K562 (cell line): ENCODE measurements at regions not wholly inside any gene's neighbourhood (a gene's known extent, or its start where the extent isn't known, plus 50 kb on each side); places are given as distances from the start of the nearest gene placed in this dataset.

ENCODE experiments used
- ATAC-seq: fragments of 200-7000 bp; cut with Tn5 transposase; 3 replicates; pipeline ENCODE4 v1.9.1; 2020; ENCODE audit warnings: moderate library complexity
- BruUV-seq: library from RNA; stranded (reverse); fragments of 400-500 nt; replicated peaks from 2 replicates; lab custom pipeline; 2021; lab: Mats Ljungman, UMichigan
- CTCF ChIA-PET: fragments of 300-600 bp; formaldehyde crosslinking; extraction: SDS; loops from one replicate; lab custom pipeline; 2021; ENCODE audit warnings: low intra/inter-chr PET ratio; lab: Yijun Ruan, JAX
- POLR2A ChIA-PET: fragments of 300-600, 350-650 bp; sonication (Branson Sonifier 250); formaldehyde crosslinking; extraction: SDS; loops from one replicate; lab custom pipeline; 2021; ENCODE audit warnings: antibody characterized with exemption, inconsistent platforms; lab: Yijun Ruan, JAX
- DNase-seq, 4 experiments: peaks; one replicate each; pipeline versions ENCODE4 v3.0.0 to v3.0.0-alpha.2; 2011 to 2018; ENCODE audit warnings: low spot score in 3 of 4, mixed read lengths in 3 of 4; ENCODE audit errors: extremely low read depth in 1 of 4
- FAIRE-seq: peaks from 2 replicates; lab custom pipeline; 2011; peaks lifted over from hg19 to GRCh38; lab: Jason Lieb, UNC
- H2AFZ ChIP-seq: 2 replicates; pipeline ENCODE4 v1.6.0; 2011; ENCODE audit warnings: low read depth, low read length, control low read depth, inconsistent platforms
- H3K27ac ChIP-seq: fragments of 200-600 bp; 3 replicates; pipeline ENCODE4 v1.8.0; 2011; ENCODE audit warnings: low read depth, mild to moderate bottlenecking, control low read depth, inconsistent platforms, low read length, moderate library complexity, mixed read lengths; ENCODE audit errors: extremely low read depth
- H3K27me3 ChIP-seq, 2 experiments: fragments of 300-600 bp in 1 of 2; 2 replicates in 1 of 2; 3 replicates in 1 of 2; pipeline versions ENCODE4 v1.6.0 to v1.8.0; 2011; ENCODE audit warnings: inconsistent platforms in 2 of 2, low read length in 2 of 2, mild to moderate bottlenecking in 1 of 2, mixed read lengths in 1 of 2, moderate library complexity in 1 of 2; ENCODE audit not compliant: control insufficient read depth in 2 of 2, insufficient read depth in 2 of 2
- H3K36me3 ChIP-seq: fragments of 300-600 bp; 3 replicates; pipeline ENCODE4 v1.8.0; 2011; ENCODE audit warnings: mild to moderate bottlenecking, low read length, inconsistent platforms; ENCODE audit not compliant: control insufficient read depth, insufficient read depth
- H3K4me1 ChIP-seq, 2 experiments: fragments of 200-600 bp in 1 of 2; replicated peaks in 1 of 2; 2 replicates in 1 of 2; 3 replicates in 1 of 2; pipeline versions ENCODE4 v1.5.1 to v1.8.0; 2011; ENCODE audit warnings: inconsistent platforms in 2 of 2, low read length in 2 of 2, mild to moderate bottlenecking in 1 of 2, mixed read lengths in 1 of 2, moderate library complexity in 1 of 2; ENCODE audit not compliant: control insufficient read depth in 2 of 2, insufficient read depth in 2 of 2
- H3K4me2 ChIP-seq: 2 replicates; pipeline ENCODE4 v1.6.1; 2011; ENCODE audit warnings: low read length, control low read depth, inconsistent platforms, mixed read lengths; ENCODE audit not compliant: insufficient read depth
- H3K4me3 ChIP-seq: fragments of 200-600 bp; sonication (generic), shearing (Covaris generic); 2 replicates; pipeline ENCODE4 v1.5.1; 2016; ENCODE audit warnings: control low read depth, inconsistent platforms
- H3K79me2 ChIP-seq: fragments of 200-600 bp; 3 replicates; pipeline ENCODE4 v1.8.0; 2011; ENCODE audit warnings: low read length, inconsistent platforms; ENCODE audit not compliant: control insufficient read depth, insufficient read depth
- H3K9ac ChIP-seq, 2 experiments: 2 replicates each; pipeline versions ENCODE4 v1.6.0 to v1.6.1; 2011; ENCODE audit warnings: low read depth in 2 of 2, low read length in 2 of 2, control low read depth in 1 of 2, inconsistent platforms in 1 of 2, mild to moderate bottlenecking in 1 of 2, mixed read lengths in 1 of 2; ENCODE audit not compliant: insufficient read depth in 1 of 2
- H3K9me1 ChIP-seq: one replicate; pipeline ENCODE4 v1.6.0; 2011; ENCODE audit warnings: inconsistent platforms, mild to moderate bottlenecking, low read length, moderate library complexity; ENCODE audit not compliant: control insufficient read depth, insufficient read depth
- H3K9me3 ChIP-seq: replicated peaks from 2 replicates; pipeline ENCODE4 v1.5.1; 2011; ENCODE audit warnings: low read depth, low read length, inconsistent platforms; ENCODE audit not compliant: control insufficient read depth, insufficient read depth
- H4K20me1 ChIP-seq: replicated peaks from 2 replicates; pipeline ENCODE4 v1.6.1; 2011; ENCODE audit warnings: low read length, inconsistent platforms, mixed read lengths; ENCODE audit not compliant: control insufficient read depth, insufficient read depth
- ADNP ChIP-seq: fragments of 200-800 bp; sonication (Bioruptor generic); IDR thresholded peaks from 2 replicates; pipeline ENCODE4 v1.6.1; 2016; ENCODE audit warnings: missing genetic modification characterization, missing compliant biosample characterization
- BCOR ChIP-seq: fragments of 450-650 bp; IDR thresholded peaks from 2 replicates; pipeline ENCODE4 v1.6.1; 2016
- CHD4 ChIP-seq: fragments of 200-600 bp; sonication (generic); IDR thresholded peaks from 3 replicates; pipeline ENCODE4 v1.6.1; 2012; ENCODE audit warnings: low read depth, mild to moderate bottlenecking, mixed read lengths, low read length, inconsistent platforms; ENCODE audit not compliant: insufficient read depth, insufficient replicate concordance, poor library complexity, severe bottlenecking
- KDM1A ChIP-seq, 2 experiments: fragments of 450-650 bp; IDR thresholded peaks; 2 replicates each; pipeline ENCODE4 v1.6.1; 2016; ENCODE audit warnings: mild to moderate bottlenecking in 2 of 2
- NUFIP1 ChIP-seq: fragments of 450-650 bp; IDR thresholded peaks from 2 replicates; pipeline ENCODE4 v1.6.1; 2018; ENCODE audit not compliant: partially characterized antibody
- POU5F1 ChIP-seq: fragments of 150-350 bp; IDR thresholded peaks from 2 replicates; pipeline ENCODE4 v1.6.1; 2014; ENCODE audit warnings: borderline replicate concordance, low read length, low read depth, mild to moderate bottlenecking; ENCODE audit not compliant: partially characterized antibody
- RAD51 ChIP-seq: fragments of 450-650 bp; IDR thresholded peaks from 2 replicates; pipeline ENCODE4 v1.7.1; 2016; ENCODE audit warnings: low read depth, mild to moderate bottlenecking, borderline replicate concordance
- RBM15 ChIP-seq: fragments of 200-400 bp; formaldehyde crosslinking; IDR thresholded peaks from 2 replicates; pipeline ENCODE4 v1.6.1; 2018; ENCODE audit warnings: mild to moderate bottlenecking, low read length, moderate library complexity; ENCODE audit not compliant: insufficient read depth
- RBM25 ChIP-seq: fragments of 200-400 bp; formaldehyde crosslinking; IDR thresholded peaks from 2 replicates; pipeline ENCODE4 v1.6.1; 2018; ENCODE audit warnings: low read length, low read depth, moderate library complexity; ENCODE audit not compliant: severe bottlenecking
- RBM39 ChIP-seq: fragments of 200-400 bp; formaldehyde crosslinking; optimal IDR thresholded peaks from 2 replicates; pipeline ENCODE3; 2018; ENCODE audit warnings: low read depth, low read length
- TEAD1 ChIP-seq, 2 experiments: fragments of 450-650 bp in 1 of 2; sonication (generic) in 1 of 2; formaldehyde crosslinking; IDR thresholded peaks; 2 replicates each; pipeline versions ENCODE4 v1.4.0 to v1.8.0; 2020 to 2022; ENCODE audit warnings: mild to moderate bottlenecking in 2 of 2, missing genetic modification reagents in 1 of 2
- WGBS: fragments of 100-300 bp; shearing (Covaris generic); methylation state at CpG from one replicate; pipeline ENCODE4 v1.1.6; 2016; ENCODE audit warnings: low coverage, mixed read lengths; ENCODE audit not compliant: insufficient coverage; ENCODE audit errors: missing lambda C conversion rate; 5-methylcytosine and 5-hydroxymethylcytosine counted together
- in situ Hi-C: fragments of 300-500 bp; cut with MboI; formaldehyde crosslinking; loops from 4 replicates; pipeline ENCODE4 v1.15.0; 2018; ENCODE audit warnings: inconsistent platforms, mixed read lengths
- intact Hi-C: fragments of 100-400 bp; cut with micrococcal nuclease; formaldehyde crosslinking; loops from 2 replicates; pipeline ENCODE4 v1.14.2; 2022

DNA sequence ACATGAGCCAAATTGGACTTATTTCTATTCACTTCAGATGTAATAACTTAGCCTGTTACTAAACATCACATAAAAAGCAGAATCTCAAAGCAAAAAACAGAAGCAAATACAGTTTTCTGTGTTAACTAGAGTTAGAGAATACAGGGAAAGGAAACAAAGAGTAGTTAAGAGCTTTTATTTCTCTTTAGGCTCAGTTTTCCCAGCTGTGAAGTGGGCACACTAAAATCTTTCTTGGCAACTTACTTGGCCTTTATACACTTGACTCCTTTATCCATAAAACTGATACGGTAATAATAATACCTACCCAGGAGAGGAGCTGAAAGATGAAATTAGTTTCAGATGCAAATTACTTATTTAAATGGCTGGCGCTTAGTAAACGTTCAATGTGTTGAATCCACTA, 132.8 kb upstream of the SPATS2L start:
- no peak overlapping the region for H3K27ac ChIP-seq
- 0 out of 2 replicates have a peak, but pooled peaks cover 3% of the 10 kb centered on the region for H3K9me3 ChIP-seq
- WGBS: 51% methylated on average over 3 of the region's 3 CpGs
- intact Hi-C loops: loop anchor here (10.0 kb wide), 1 partner anchor 131 kb away; the partner anchor contains the start of gene SPATS2L
- no peaks in the 10 kb centered on the region for H4K20me1 ChIP-seq
- H3K4me3 ChIP-seq: 0 out of 2 replicates have a peak overlapping the region, but pooled peaks have one; percentile 11
- in situ Hi-C loops: no loop called here
- H3K36me3 ChIP-seq: no peaks in the 10 kb centered on the region
- peak; percentile 72; the same call in 1 of the 2 replicates for TF ChIP-seq BCOR
- peak in 1 of 2 experiments; percentile 13; a peak in 1 of 4 replicates for TF ChIP-seq KDM1A (IDR thresholded peaks at IDR 0.05)
- peak; percentile 34; the same call in 1 of the 2 replicates for TF ChIP-seq ADNP
- no peak for TF ChIP-seq RAD51
- no peak for TF ChIP-seq RBM39
- no peak for TF ChIP-seq RBM15
- peak; percentile 96 for TF ChIP-seq RBM25
- no peak for TF ChIP-seq TEAD1 (CRISPR knock-in tag; IDR thresholded peaks at IDR 0.05)
- TF ChIP-seq POU5F1: no peak
- peak; percentile 29 for TF ChIP-seq CHD4
- TF ChIP-seq NUFIP1: no peak
- TF ChIP-seq, all 486 proteins: peak for 5
- H3K27me3 ChIP-seq: no peaks in the 10 kb centered on the region
- H3K79me2 ChIP-seq: peaks cover 18% of the 10 kb centered on the region; the same call in 2 of the 3 replicates
- ATAC-seq: no peak
- DNase-seq: no peak
- H3K4me1 ChIP-seq: peaks cover 4 to 6% of the 10 kb centered on the region in 2 experiments; a peak in 2 of 5 replicates
- CTCF ChIA-PET: no interaction called here
- TSS peak; percentile 51 for BruUV-seq
- peak overlapping the region in 1 of 2 experiments; percentile 60; a peak in 1 of 4 replicates for H3K9ac ChIP-seq
- POLR2A ChIA-PET: interaction anchor here (0.9 kb wide), 1 partner anchor 25 kb away, joined by 4 read pairs; no protein-coding TSS in a partner anchor
- H3K4me2 ChIP-seq: peak overlapping the region; percentile 72; the same call in 1 of the 2 replicates
- H3K9me1 ChIP-seq: no peaks in the 10 kb centered on the region
- no peak for FAIRE-seq
- no peak overlapping the region for H2AFZ ChIP-seq
